SK-N-SH (cell line): ENCODE measurements at regions not wholly inside any gene's neighbourhood (a gene's known extent, or its start where the extent isn't known, plus 50 kb on each side); places are given as distances from the start of the nearest gene placed in this dataset.

Experiments used
- CTCF ChIA-PET: fragments of 300-600, 350-600 bp; formaldehyde crosslinking; extraction: SDS; loops from one replicate; lab custom pipeline; 2021; lab: Yijun Ruan, JAX
- POLR2A ChIA-PET: fragments of 350-600 bp; sonication (Branson Sonifier 250); formaldehyde crosslinking; extraction: SDS; loops from one replicate; lab custom pipeline; 2020; ENCODE audit warnings: antibody characterized with exemption, inconsistent platforms; lab: Yijun Ruan, JAX
- DNase-seq: peaks from one replicate; pipeline ENCODE4 v3.0.0; 2012
- H2AFZ ChIP-seq: fragments of 200-600 bp; sonication (generic); 2 replicates; pipeline ENCODE4 v1.8.1; 2016; ENCODE audit warnings: antibody characterized with exemption, mild to moderate bottlenecking, low read depth
- H3F3A ChIP-seq: fragments of 200-600 bp; sonication (generic); replicated peaks from 2 replicates; pipeline ENCODE3; 2016; ENCODE audit warnings: antibody characterized with exemption, mild to moderate bottlenecking; ENCODE audit not compliant: insufficient read depth
- H3K27ac ChIP-seq, 2 experiments: fragments of 200-500 bp in 1 of 2; fragments of 200-600 bp in 1 of 2; sonication (Bioruptor generic) in 1 of 2; sonication (generic), shearing (Covaris generic) in 1 of 2; 2 replicates each; pipeline versions ENCODE4 v1.5.1 to v1.6.1; 2014 to 2016; ENCODE audit warnings: low read depth in 2 of 2, inconsistent platforms in 1 of 2, low read length in 1 of 2, mild to moderate bottlenecking in 1 of 2, mixed read lengths in 1 of 2
- H3K27me3 ChIP-seq: fragments of 200-600 bp; sonication (generic), shearing (Covaris generic); 2 replicates; pipeline ENCODE4 v1.6.1; 2016; ENCODE audit warnings: mixed run types; ENCODE audit not compliant: insufficient read depth
- H3K36me3 ChIP-seq, 2 experiments: fragments of 200-500 bp in 1 of 2; fragments of 200-600 bp in 1 of 2; sonication (Bioruptor generic) in 1 of 2; sonication (generic) in 1 of 2; replicated peaks in 1 of 2; 2 replicates each; pipeline versions ENCODE3 to v1.5.1; 2014 to 2016; ENCODE audit warnings: low read length in 1 of 2, mild to moderate bottlenecking in 1 of 2; ENCODE audit not compliant: insufficient read depth in 2 of 2, control insufficient read depth in 1 of 2
- H3K4me1 ChIP-seq, 2 experiments: fragments of 200-500 bp in 1 of 2; fragments of 200-600 bp in 1 of 2; sonication (Bioruptor generic) in 1 of 2; sonication (generic), shearing (Covaris generic) in 1 of 2; 2 replicates each; pipeline versions ENCODE4 v1.5.1 to v1.6.1; 2014 to 2016; ENCODE audit warnings: low read depth in 1 of 2, low read length in 1 of 2, mixed run types in 1 of 2; ENCODE audit not compliant: insufficient read depth in 2 of 2, control insufficient read depth in 1 of 2
- H3K4me2 ChIP-seq: fragments of 200-600 bp; sonication (generic), shearing (Covaris generic); 2 replicates; pipeline ENCODE4 v1.6.1; 2017; ENCODE audit warnings: mixed run types
- H3K4me3 ChIP-seq, 2 experiments: fragments of 200-500 bp in 1 of 2; fragments of 200-600 bp in 1 of 2; sonication (Bioruptor generic) in 1 of 2; sonication (generic), shearing (Covaris generic) in 1 of 2; 2 replicates each; pipeline versions ENCODE4 v1.5.1 to v1.8.1; 2014 to 2016; ENCODE audit warnings: low read depth in 2 of 2, inconsistent platforms in 1 of 2, low read length in 1 of 2, mild to moderate bottlenecking in 1 of 2, mixed read lengths in 1 of 2, moderate library complexity in 1 of 2
- H3K79me2 ChIP-seq: fragments of 200-600 bp; sonication (generic); 2 replicates; pipeline ENCODE4 v1.8.1; 2017; ENCODE audit warnings: mild to moderate bottlenecking; ENCODE audit not compliant: insufficient read depth
- H3K9ac ChIP-seq: fragments of 200-600 bp; sonication (generic); 2 replicates; pipeline ENCODE4 v1.6.1; 2017; ENCODE audit warnings: mixed run types
- H3K9me2 ChIP-seq: fragments of 200-600 bp; sonication (generic); 2 replicates; pipeline ENCODE4 v1.6.1; 2017; ENCODE audit warnings: mixed run types
- H3K9me3 ChIP-seq: fragments of 200-600 bp; sonication (generic); 2 replicates; pipeline ENCODE4 v1.6.1; 2017; ENCODE audit warnings: mixed run types, mild to moderate bottlenecking, moderate library complexity
- H4K20me1 ChIP-seq: fragments of 200-600 bp; sonication (generic); 2 replicates; pipeline ENCODE4 v1.6.1; 2017; ENCODE audit warnings: mild to moderate bottlenecking, mixed run types; ENCODE audit not compliant: insufficient read depth
- CHD2 ChIP-seq: fragments of 150-350 bp; IDR thresholded peaks from 2 replicates; pipeline ENCODE4 v1.6.1; 2018; ENCODE audit warnings: low read length; ENCODE audit not compliant: partially characterized antibody
- ELF1 ChIP-seq: IDR thresholded peaks from 2 replicates; pipeline ENCODE4 v1.4.0; 2012
- EZH2phosphoT487 ChIP-seq: fragments of 200-600 bp; sonication (generic); IDR thresholded peaks from 2 replicates; pipeline ENCODE4 v1.6.1; 2017; ENCODE audit warnings: low read depth, mixed run types, mild to moderate bottlenecking, antibody characterized with exemption, moderate library complexity, borderline replicate concordance
- FOSL2 ChIP-seq: IDR thresholded peaks from 2 replicates; pipeline ENCODE4 v1.4.0; 2012; ENCODE audit warnings: low read depth, mild to moderate bottlenecking, moderate library complexity, borderline replicate concordance
- FOXM1 ChIP-seq: IDR thresholded peaks from 2 replicates; pipeline ENCODE4 v1.4.0; 2012; ENCODE audit warnings: low read depth, mild to moderate bottlenecking
- GABPA ChIP-seq: IDR thresholded peaks from 2 replicates; pipeline ENCODE4 v1.4.0; 2012; ENCODE audit warnings: low read depth, mild to moderate bottlenecking
- MEF2A ChIP-seq: IDR thresholded peaks from 2 replicates; pipeline ENCODE4 v1.4.0; 2012; ENCODE audit warnings: low read depth, borderline replicate concordance
- NFIC ChIP-seq: IDR thresholded peaks from 2 replicates; pipeline ENCODE4 v1.4.0; 2012; ENCODE audit warnings: borderline replicate concordance
- NRF1 ChIP-seq: IDR thresholded peaks from 2 replicates; pipeline ENCODE4 v1.6.1; 2012; ENCODE audit warnings: low read depth, mild to moderate bottlenecking, low read length
- RCOR1 ChIP-seq: fragments of 150-350 bp; IDR thresholded peaks from 2 replicates; pipeline ENCODE4 v1.6.1; 2017; ENCODE audit warnings: antibody characterized with exemption, low read length
- RXRA ChIP-seq: IDR thresholded peaks from 2 replicates; pipeline ENCODE4 v1.4.0; 2012; ENCODE audit warnings: low read depth, mild to moderate bottlenecking, borderline replicate concordance
- SIN3A ChIP-seq: IDR thresholded peaks from 2 replicates; pipeline ENCODE4 v1.6.1; 2012; ENCODE audit warnings: low read depth, mild to moderate bottlenecking, low read length, moderate library complexity, borderline replicate concordance
- TAF1 ChIP-seq: IDR thresholded peaks from 2 replicates; pipeline ENCODE4 v1.6.1; 2012; ENCODE audit warnings: low read depth, mild to moderate bottlenecking, low read length, moderate library complexity, borderline replicate concordance
- TCF12 ChIP-seq: IDR thresholded peaks from 2 replicates; pipeline ENCODE4 v1.4.0; 2012
- YY1 ChIP-seq: IDR thresholded peaks from 2 replicates; pipeline ENCODE4 v1.4.0; 2012; ENCODE audit warnings: low read depth, mild to moderate bottlenecking
- WGBS: methylation state at CpG from one replicate; pipeline ENCODE4 v1.1.6; 2017; ENCODE audit warnings: low lambda C conversion rate; 5-methylcytosine and 5-hydroxymethylcytosine counted together
- TF ChIP-seq, protein P1 (sequence below): IDR thresholded peaks from 2 replicates; pipeline ENCODE4 v1.4.0; 2012; ENCODE audit warnings: low read depth, borderline replicate concordance
- TF ChIP-seq, protein P2 (sequence below): IDR thresholded peaks from 2 replicates; pipeline ENCODE4; 2012
- TF ChIP-seq, protein P3 (sequence below): IDR thresholded peaks from 2 replicates; pipeline ENCODE4 v1.6.1; 2012; ENCODE audit warnings: mild to moderate bottlenecking, low read depth, low read length, moderate library complexity
- TF ChIP-seq, protein P4 (sequence below): fragments of 150-350 bp; IDR thresholded peaks from 2 replicates; pipeline ENCODE4 v1.6.1; 2017; ENCODE audit warnings: antibody characterized with exemption, low read length, low read depth, borderline replicate concordance
- TF ChIP-seq, protein P5 (sequence below): fragments of 150-350 bp; IDR thresholded peaks from 2 replicates; pipeline ENCODE4 v1.6.1; 2016; ENCODE audit warnings: mild to moderate bottlenecking, low read depth, low read length

DNA sequence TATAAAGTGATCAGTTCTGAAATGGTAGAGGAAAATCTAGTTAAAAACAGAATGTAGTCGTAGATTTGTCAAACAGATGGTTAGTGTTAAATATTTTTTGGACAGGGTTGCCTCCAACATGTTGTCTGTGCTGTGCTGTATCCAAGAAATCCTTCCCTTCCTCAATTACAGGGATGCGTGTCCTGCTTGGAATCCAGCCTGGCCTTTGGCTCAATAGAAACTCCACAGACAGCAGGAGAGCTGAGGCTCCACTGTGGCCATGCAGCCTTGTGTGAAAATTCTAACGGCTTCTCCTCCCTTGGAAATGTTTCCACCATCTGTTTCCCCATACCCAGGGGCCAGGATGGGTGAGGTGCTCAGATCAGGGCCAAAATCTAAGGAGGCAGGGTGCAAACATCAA lies 67.7 kb upstream of the USP29 start (continued):
- TF ChIP-seq FOXM1, result no peak

DNA sequence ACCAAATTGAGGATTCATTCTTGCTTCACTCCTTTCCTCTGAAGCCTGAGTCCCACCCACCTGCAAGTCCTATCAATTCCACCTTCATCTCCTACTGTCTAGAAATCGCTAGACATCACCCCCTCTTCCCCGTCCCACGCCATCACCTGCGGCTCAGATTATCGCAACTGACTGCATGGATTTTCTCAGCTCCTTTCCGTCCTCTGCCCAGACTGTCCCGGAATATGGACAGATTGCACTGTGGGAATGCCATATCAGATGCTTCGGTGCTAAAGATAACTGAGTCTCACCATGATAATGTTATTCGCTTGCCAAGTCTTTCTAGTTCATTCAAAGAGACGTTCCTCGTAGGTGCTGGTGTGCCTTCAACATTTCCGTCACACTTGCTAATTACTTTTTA lies 66.4 kb upstream of the USP29 start:
- H3K9me3 ChIP-seq, result no peaks in the 10 kb centered on the region
- no peak overlapping the region for H2AFZ ChIP-seq
- H3K4me3 ChIP-seq, result no peak overlapping the region
- no peaks in the 10 kb centered on the region for H3K4me1 ChIP-seq
- H4K20me1 ChIP-seq, result no peaks in the 10 kb centered on the region
- no peak overlapping the region for H3K27ac ChIP-seq
- H3F3A ChIP-seq, result no peaks in the 10 kb centered on the region
- no peaks in the 10 kb centered on the region for H3K79me2 ChIP-seq
- POLR2A ChIA-PET, result no interaction called here
- CTCF ChIA-PET, result no interaction called here
- DNase-seq, result no peak
- no peak overlapping the region for H3K9ac ChIP-seq
- no peak overlapping the region for H3K4me2 ChIP-seq
- TF ChIP-seq, protein P1, sequence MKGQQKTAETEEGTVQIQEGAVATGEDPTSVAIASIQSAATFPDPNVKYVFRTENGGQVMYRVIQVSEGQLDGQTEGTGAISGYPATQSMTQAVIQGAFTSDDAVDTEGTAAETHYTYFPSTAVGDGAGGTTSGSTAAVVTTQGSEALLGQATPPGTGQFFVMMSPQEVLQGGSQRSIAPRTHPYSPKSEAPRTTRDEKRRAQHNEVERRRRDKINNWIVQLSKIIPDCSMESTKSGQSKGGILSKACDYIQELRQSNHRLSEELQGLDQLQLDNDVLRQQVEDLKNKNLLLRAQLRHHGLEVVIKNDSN, result no peak
- no peak for TF ChIP-seq NRF1
- TF ChIP-seq ELF1, result no peak
- TF ChIP-seq RXRA, result no peak
- TF ChIP-seq, protein P2, sequence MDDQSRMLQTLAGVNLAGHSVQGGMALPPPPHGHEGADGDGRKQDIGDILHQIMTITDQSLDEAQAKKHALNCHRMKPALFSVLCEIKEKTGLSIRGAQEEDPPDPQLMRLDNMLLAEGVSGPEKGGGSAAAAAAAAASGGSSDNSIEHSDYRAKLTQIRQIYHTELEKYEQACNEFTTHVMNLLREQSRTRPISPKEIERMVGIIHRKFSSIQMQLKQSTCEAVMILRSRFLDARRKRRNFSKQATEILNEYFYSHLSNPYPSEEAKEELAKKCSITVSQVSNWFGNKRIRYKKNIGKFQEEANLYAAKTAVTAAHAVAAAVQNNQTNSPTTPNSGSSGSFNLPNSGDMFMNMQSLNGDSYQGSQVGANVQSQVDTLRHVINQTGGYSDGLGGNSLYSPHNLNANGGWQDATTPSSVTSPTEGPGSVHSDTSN, result no peak
- TF ChIP-seq EZH2phosphoT487, result no peak
- no peak for TF ChIP-seq MEF2A
- TF ChIP-seq TCF12, result no peak
- TF ChIP-seq, protein P3, sequence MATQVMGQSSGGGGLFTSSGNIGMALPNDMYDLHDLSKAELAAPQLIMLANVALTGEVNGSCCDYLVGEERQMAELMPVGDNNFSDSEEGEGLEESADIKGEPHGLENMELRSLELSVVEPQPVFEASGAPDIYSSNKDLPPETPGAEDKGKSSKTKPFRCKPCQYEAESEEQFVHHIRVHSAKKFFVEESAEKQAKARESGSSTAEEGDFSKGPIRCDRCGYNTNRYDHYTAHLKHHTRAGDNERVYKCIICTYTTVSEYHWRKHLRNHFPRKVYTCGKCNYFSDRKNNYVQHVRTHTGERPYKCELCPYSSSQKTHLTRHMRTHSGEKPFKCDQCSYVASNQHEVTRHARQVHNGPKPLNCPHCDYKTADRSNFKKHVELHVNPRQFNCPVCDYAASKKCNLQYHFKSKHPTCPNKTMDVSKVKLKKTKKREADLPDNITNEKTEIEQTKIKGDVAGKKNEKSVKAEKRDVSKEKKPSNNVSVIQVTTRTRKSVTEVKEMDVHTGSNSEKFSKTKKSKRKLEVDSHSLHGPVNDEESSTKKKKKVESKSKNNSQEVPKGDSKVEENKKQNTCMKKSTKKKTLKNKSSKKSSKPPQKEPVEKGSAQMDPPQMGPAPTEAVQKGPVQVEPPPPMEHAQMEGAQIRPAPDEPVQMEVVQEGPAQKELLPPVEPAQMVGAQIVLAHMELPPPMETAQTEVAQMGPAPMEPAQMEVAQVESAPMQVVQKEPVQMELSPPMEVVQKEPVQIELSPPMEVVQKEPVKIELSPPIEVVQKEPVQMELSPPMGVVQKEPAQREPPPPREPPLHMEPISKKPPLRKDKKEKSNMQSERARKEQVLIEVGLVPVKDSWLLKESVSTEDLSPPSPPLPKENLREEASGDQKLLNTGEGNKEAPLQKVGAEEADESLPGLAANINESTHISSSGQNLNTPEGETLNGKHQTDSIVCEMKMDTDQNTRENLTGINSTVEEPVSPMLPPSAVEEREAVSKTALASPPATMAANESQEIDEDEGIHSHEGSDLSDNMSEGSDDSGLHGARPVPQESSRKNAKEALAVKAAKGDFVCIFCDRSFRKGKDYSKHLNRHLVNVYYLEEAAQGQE, result no peak
- TF ChIP-seq, protein P4, sequence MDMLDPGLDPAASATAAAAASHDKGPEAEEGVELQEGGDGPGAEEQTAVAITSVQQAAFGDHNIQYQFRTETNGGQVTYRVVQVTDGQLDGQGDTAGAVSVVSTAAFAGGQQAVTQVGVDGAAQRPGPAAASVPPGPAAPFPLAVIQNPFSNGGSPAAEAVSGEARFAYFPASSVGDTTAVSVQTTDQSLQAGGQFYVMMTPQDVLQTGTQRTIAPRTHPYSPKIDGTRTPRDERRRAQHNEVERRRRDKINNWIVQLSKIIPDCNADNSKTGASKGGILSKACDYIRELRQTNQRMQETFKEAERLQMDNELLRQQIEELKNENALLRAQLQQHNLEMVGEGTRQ, result no peak
- TF ChIP-seq FOSL2, result no peak
- TF ChIP-seq CHD2, result no peak
- TF ChIP-seq YY1, result no peak
- TF ChIP-seq SIN3A, result no peak
- TF ChIP-seq TAF1, result no peak
- TF ChIP-seq RCOR1, result no peak
- TF ChIP-seq, protein P5, sequence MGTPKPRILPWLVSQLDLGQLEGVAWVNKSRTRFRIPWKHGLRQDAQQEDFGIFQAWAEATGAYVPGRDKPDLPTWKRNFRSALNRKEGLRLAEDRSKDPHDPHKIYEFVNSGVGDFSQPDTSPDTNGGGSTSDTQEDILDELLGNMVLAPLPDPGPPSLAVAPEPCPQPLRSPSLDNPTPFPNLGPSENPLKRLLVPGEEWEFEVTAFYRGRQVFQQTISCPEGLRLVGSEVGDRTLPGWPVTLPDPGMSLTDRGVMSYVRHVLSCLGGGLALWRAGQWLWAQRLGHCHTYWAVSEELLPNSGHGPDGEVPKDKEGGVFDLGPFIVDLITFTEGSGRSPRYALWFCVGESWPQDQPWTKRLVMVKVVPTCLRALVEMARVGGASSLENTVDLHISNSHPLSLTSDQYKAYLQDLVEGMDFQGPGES, result no peak
- no peak for TF ChIP-seq NFIC
- no peak for TF ChIP-seq GABPA
- H3K36me3 ChIP-seq, result no peaks in the 10 kb centered on the region
- WGBS, result 38% methylated on average over 12 of the region's 12 CpGs
- no peaks in the 10 kb centered on the region for H3K9me2 ChIP-seq
- H3K27me3 ChIP-seq, result no peaks in the 10 kb centered on the region
